ENCODE measurements at regions not wholly inside any gene's neighbourhood (a gene's known extent, or its start where the extent isn't known, plus 50 kb on each side); places are given as distances from the start of the nearest gene placed in this dataset.

- POLR2A ChIA-PET = no interaction called here
- no peaks in the 10 kb centered on the region for H4K20me1 ChIP-seq (replicated peaks; ENCODE audit: control insufficient read depth, extremely low read depth, insufficient read depth, low read length)
- peak; percentile 29 for DNase-seq (ENCODE audit: low read depth, low spot score)
- no peak overlapping the region for H3K4me2 ChIP-seq (ENCODE audit: insufficient read depth, low read length)
- H3K27ac ChIP-seq (ENCODE audit: insufficient read depth, low read depth, low read length) = no peak overlapping the region
- FAIRE-seq = no peak
- no peaks in the 10 kb centered on the region for H3K9me1 ChIP-seq (replicated peaks; ENCODE audit: control insufficient read depth, extremely low read depth, insufficient read depth, low read length)
- CTCF ChIA-PET = interaction anchor here (0.7 kb wide), 1 partner anchor 271 kb away, joined by 3 read pairs; no protein-coding TSS in a partner anchor
- dilution Hi-C loops (cut with MboI; ENCODE audit: extremely low pct_ligation_motif_present, low sequenced_read_pairs) = no loop called here
- H3K36me3 ChIP-seq (ENCODE audit: control insufficient read depth in 2 of 2, extremely low read depth in 1 of 2, insufficient read depth in 2 of 2, low read length in 2 of 2) = no peaks in the 10 kb centered on the region
- intact Hi-C loops (cut with micrococcal nuclease) = no loop called here
- no peak overlapping the region for H3K4me3 ChIP-seq (replicated peaks in 1 of 3; ENCODE audit: insufficient read depth in 1 of 3, low read depth in 1 of 3, low read length in 3 of 3)
- peaks cover 20 to 30% of the 10 kb centered on the region in 2 experiments for H3K27me3 ChIP-seq (ENCODE audit: control insufficient read depth in 2 of 2, insufficient read depth in 2 of 2, low read length in 2 of 2)
- H2AFZ ChIP-seq (ENCODE audit: low read depth, low read length) = no peak overlapping the region
- TF ChIP-seq GATA2 (IDR thresholded peaks at IDR 0.05; ENCODE audit: insufficient read depth, insufficient read length, low read depth, low read length) (no peak), EZH2 (IDR thresholded peaks at IDR 0.05; ENCODE audit: borderline replicate concordance, low read depth, low read length, severe bottlenecking) (no peak), CTCF (IDR thresholded peaks at IDR 0.05; ENCODE audit: extremely low read depth in 1 of 2, insufficient read depth in 1 of 2, low read depth in 1 of 2, low read length in 2 of 2) (no peak), POLR2AphosphoS5 (IDR thresholded peaks at IDR 0.05; ENCODE audit: insufficient read depth, low read depth, low read length) (no peak), JUN (IDR thresholded peaks at IDR 0.05; ENCODE audit: borderline replicate concordance, insufficient read depth, insufficient read length, low read depth) (no peak), MAX (IDR thresholded peaks at IDR 0.05; ENCODE audit: insufficient read depth, insufficient read length) (no peak), POLR2A (IDR thresholded peaks at IDR 0.05; ENCODE audit: low read depth, low read length) (no peak), FOS (IDR thresholded peaks at IDR 0.05; ENCODE audit: borderline replicate concordance, insufficient read depth, low read length) (no peak), MYC (IDR thresholded peaks at IDR 0.05; ENCODE audit: low read depth, low read length) (no peak)
- H3K4me1 ChIP-seq (ENCODE audit: control insufficient read depth, extremely low read depth, insufficient read depth, low read length) = no peaks in the 10 kb centered on the region
- no TSS peak for BruUV-seq (replicated peaks)
- H3K9me3 ChIP-seq (replicated peaks; ENCODE audit: control insufficient read depth, insufficient read depth, low read length) = no peaks in the 10 kb centered on the region
- no peak overlapping the region for H3K9ac ChIP-seq (replicated peaks; ENCODE audit: extremely low read depth, insufficient read depth, low read length)
- H3K79me2 ChIP-seq (ENCODE audit: control insufficient read depth, insufficient read depth, low read length) = no peaks in the 10 kb centered on the region
Observed at GRCh38 chr4:41373221-41373620, 116.5 kb downstream of the UCHL1 start.

Data from endothelial cell of umbilical vein (primary cell).